ENCODE measurements at regions not wholly inside any gene's neighbourhood (a gene's known extent, or its start where the extent isn't known, plus 50 kb on each side); places are given as distances from the start of the nearest gene placed in this dataset.

- no peak overlapping the region for H3K9ac ChIP-seq (replicated peaks; ENCODE audit: extremely low read depth, insufficient read depth, low read length)
- H3K4me3 ChIP-seq (replicated peaks in 1 of 3; ENCODE audit: insufficient read depth in 1 of 3, low read depth in 1 of 3, low read length in 3 of 3), result no peak overlapping the region
- intact Hi-C loops (cut with micrococcal nuclease), result no loop called here
- H3K9me3 ChIP-seq (replicated peaks; ENCODE audit: control insufficient read depth, insufficient read depth, low read length), result no peaks in the 10 kb centered on the region
- ChIA-PET CTCF (no interaction called here), POLR2A (no interaction called here)
- H3K9me1 ChIP-seq (replicated peaks; ENCODE audit: control insufficient read depth, extremely low read depth, insufficient read depth, low read length), result no peaks in the 10 kb centered on the region
- no peak overlapping the region for H3K27ac ChIP-seq (ENCODE audit: insufficient read depth, low read depth, low read length)
- no peaks in the 10 kb centered on the region for H3K79me2 ChIP-seq (ENCODE audit: control insufficient read depth, insufficient read depth, low read length)
- dilution Hi-C loops (cut with MboI; ENCODE audit: extremely low pct_ligation_motif_present, low sequenced_read_pairs), result no loop called here
- no peak overlapping the region for H3K4me2 ChIP-seq (ENCODE audit: insufficient read depth, low read length)
- H3K36me3 ChIP-seq (ENCODE audit: control insufficient read depth in 2 of 2, extremely low read depth in 1 of 2, insufficient read depth in 2 of 2, low read length in 2 of 2), result no peaks in the 10 kb centered on the region
- no peak overlapping the region for H2AFZ ChIP-seq (ENCODE audit: low read depth, low read length)
- H3K4me1 ChIP-seq (ENCODE audit: control insufficient read depth, extremely low read depth, insufficient read depth, low read length), result peaks cover 8% of the 10 kb centered on the region
- H4K20me1 ChIP-seq (replicated peaks; ENCODE audit: control insufficient read depth, extremely low read depth, insufficient read depth, low read length), result no peaks in the 10 kb centered on the region
- no peak for TF ChIP-seq MYC (IDR thresholded peaks at IDR 0.05; ENCODE audit: low read depth, low read length)
- TF ChIP-seq JUN (IDR thresholded peaks at IDR 0.05; ENCODE audit: borderline replicate concordance, insufficient read depth, insufficient read length, low read depth), result peak; percentile 35
- TF ChIP-seq POLR2A (IDR thresholded peaks at IDR 0.05; ENCODE audit: low read depth, low read length), result no peak
- BruUV-seq (replicated peaks), result no TSS peak
- peaks cover 3 to 9% of the 10 kb centered on the region in 2 experiments for H3K27me3 ChIP-seq (ENCODE audit: control insufficient read depth in 2 of 2, insufficient read depth in 2 of 2, low read length in 2 of 2)
- peak; percentile 60 for DNase-seq (ENCODE audit: low read depth, low spot score)
- FAIRE-seq, result peak; percentile 76
These were observed 74.8 kb upstream of the GPRIN3 start for GRCh38 chr4:89382439-89382838.

DNA sequence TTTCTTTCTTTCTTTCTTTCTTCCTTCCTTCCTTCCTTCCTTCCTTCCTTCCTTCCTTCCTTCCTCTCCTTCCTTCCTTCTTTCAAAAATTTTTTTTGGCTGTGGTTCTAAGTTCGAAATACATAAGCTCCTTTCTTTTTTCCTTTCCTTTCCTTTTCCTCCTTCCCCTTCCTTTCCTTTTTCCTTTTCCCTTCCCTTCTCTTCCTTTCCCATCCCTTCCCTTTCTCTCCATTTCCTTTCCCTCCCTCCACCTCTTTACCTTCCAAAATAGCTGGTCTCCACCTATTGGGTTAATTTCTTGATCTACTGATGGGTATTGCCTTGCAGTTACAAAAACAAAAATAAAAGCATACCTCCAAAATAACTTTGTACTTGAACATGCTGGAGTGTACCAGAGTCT lies 73.4 kb upstream of the GPRIN3 start:
- dilution Hi-C loops (cut with MboI; ENCODE audit: extremely low pct_ligation_motif_present, low sequenced_read_pairs), result no loop called here

More for the DNA sequence above, 73.4 kb upstream of the GPRIN3 start:
- Histone ChIP-seq H3K4me1 (ENCODE audit: control insufficient read depth, extremely low read depth, insufficient read depth, low read length) (peaks cover 8% of the 10 kb centered on the region), H3K79me2 (ENCODE audit: control insufficient read depth, insufficient read depth, low read length) (no peaks in the 10 kb centered on the region), H3K36me3 (ENCODE audit: control insufficient read depth in 2 of 2, extremely low read depth in 1 of 2, insufficient read depth in 2 of 2, low read length in 2 of 2) (no peaks in the 10 kb centered on the region), H3K4me2 (ENCODE audit: insufficient read depth, low read length) (no peak overlapping the region), H3K27me3 (ENCODE audit: control insufficient read depth in 2 of 2, insufficient read depth in 2 of 2, low read length in 2 of 2) (peaks cover 3 to 9% of the 10 kb centered on the region in 2 experiments), H3K9me1 (replicated peaks; ENCODE audit: control insufficient read depth, extremely low read depth, insufficient read depth, low read length) (no peaks in the 10 kb centered on the region), H3K9me3 (replicated peaks; ENCODE audit: control insufficient read depth, insufficient read depth, low read length) (no peaks in the 10 kb centered on the region), H4K20me1 (replicated peaks; ENCODE audit: control insufficient read depth, extremely low read depth, insufficient read depth, low read length) (no peaks in the 10 kb centered on the region), H2AFZ (ENCODE audit: low read depth, low read length) (no peak overlapping the region), H3K9ac (replicated peaks; ENCODE audit: extremely low read depth, insufficient read depth, low read length) (no peak overlapping the region), H3K27ac (ENCODE audit: insufficient read depth, low read depth, low read length) (no peak overlapping the region), H3K4me3 (replicated peaks in 1 of 3; ENCODE audit: insufficient read depth in 1 of 3, low read depth in 1 of 3, low read length in 3 of 3) (no peak overlapping the region)
- FAIRE-seq, result no peak
- intact Hi-C loops (cut with micrococcal nuclease), result no loop called here
- DNase-seq (ENCODE audit: low read depth, low spot score), result no peak
- BruUV-seq (replicated peaks), result no TSS peak
- TF ChIP-seq, protein P1, sequence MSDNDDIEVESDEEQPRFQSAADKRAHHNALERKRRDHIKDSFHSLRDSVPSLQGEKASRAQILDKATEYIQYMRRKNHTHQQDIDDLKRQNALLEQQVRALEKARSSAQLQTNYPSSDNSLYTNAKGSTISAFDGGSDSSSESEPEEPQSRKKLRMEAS (IDR thresholded peaks at IDR 0.05; ENCODE audit: insufficient read depth, insufficient read length), result no peak
- TF ChIP-seq POLR2AphosphoS5 (IDR thresholded peaks at IDR 0.05; ENCODE audit: insufficient read depth, low read depth, low read length) (no peak), GATA2 (IDR thresholded peaks at IDR 0.05; ENCODE audit: insufficient read depth, insufficient read length, low read depth, low read length) (no peak)
- ChIA-PET POLR2A (no interaction called here), CTCF (interaction anchor here (1.1 kb wide), 1 partner anchor 125 kb away, joined by 3 read pairs; no protein-coding TSS in a partner anchor)
